HG03095 (cell line): ENCODE measurements at regions not wholly inside any gene's neighbourhood (a gene's known extent, or its start where the extent isn't known, plus 50 kb on each side); places are given as distances from the start of the nearest gene placed in this dataset.
"Not testable (repeated sequence)": the region's sequence is repeated elsewhere in the genome, so short reads cannot be mapped to it uniquely, and the experiment has no call there.

ENCODE experiments used
- ATAC-seq: cut with Tn5 transposase; IDR thresholded peaks from one replicate; pipeline ENCODE4 v1.9.1; 2021; ENCODE audit warnings: moderate library complexity; ENCODE audit not compliant: unreplicated experiment

GRCh38 chr9:81032831-81033230, 656.5 kb downstream of the TLE1 start:
- ATAC-seq, result no peak

- no peak for ATAC-seq
These were observed 657.2 kb downstream of the TLE1 start for GRCh38 chr9:81032030-81032572.

- no peak for ATAC-seq
These were observed 657.8 kb downstream of the TLE1 start for GRCh38 chr9:81031422-81032029.

GRCh38 chr9:81030027-81030426, 659.3 kb downstream of the TLE1 start:
- no peak for ATAC-seq

- ATAC-seq, result no peak
These were observed 660.8 kb downstream of the TLE1 start for GRCh38 chr9:81028504-81028903.

GRCh38 chr9:81022177-81022576, 667.2 kb downstream of the TLE1 start:
- no peak for ATAC-seq

GRCh38 chr9:81014945-81015344, 674.4 kb downstream of the TLE1 start:
- not testable (repeated sequence) for ATAC-seq

- not testable (repeated sequence) for ATAC-seq
These were observed 676.2 kb downstream of the TLE1 start for GRCh38 chr9:81013191-81013590.

- ATAC-seq, result no peak
These were observed 686.4 kb downstream of the TLE1 start for GRCh38 chr9:81002906-81003305.

- ATAC-seq, result no peak
These were observed 687.1 kb downstream of the TLE1 start for GRCh38 chr9:81002242-81002641.

- no peak for ATAC-seq
These were observed 693.6 kb downstream of the TLE1 start for GRCh38 chr9:80995759-80996158.

- ATAC-seq, result no peak
These were observed 694.5 kb downstream of the TLE1 start for GRCh38 chr9:80994892-80995291.

- not testable (repeated sequence) for ATAC-seq
These were observed 703.8 kb downstream of the TLE1 start for GRCh38 chr9:80985595-80985994.

- no peak for ATAC-seq
These were observed 712.9 kb downstream of the TLE1 start for GRCh38 chr9:80976403-80976802.

- ATAC-seq, result not testable (repeated sequence)
These were observed 719.0 kb downstream of the TLE1 start for GRCh38 chr9:80970377-80970776.

GRCh38 chr9:80968611-80969010, 720.7 kb downstream of the TLE1 start:
- ATAC-seq, result no peak

- ATAC-seq, result no peak
These were observed 724.4 kb downstream of the TLE1 start for GRCh38 chr9:80964914-80965313.

- ATAC-seq, result no peak
These were observed 725.0 kb downstream of the TLE1 start for GRCh38 chr9:80964374-80964773.

- ATAC-seq, result no peak
These were observed 731.5 kb downstream of the TLE1 start for GRCh38 chr9:80957801-80958200.

- ATAC-seq, result no peak
These were observed 734.8 kb downstream of the TLE1 start for GRCh38 chr9:80954521-80954920.

GRCh38 chr9:80952363-80952922, 736.9 kb downstream of the TLE1 start:
- no peak for ATAC-seq

- no peak for ATAC-seq
These were observed 737.7 kb downstream of the TLE1 start for GRCh38 chr9:80951675-80952074.

- ATAC-seq, result no peak
These were observed 740.5 kb downstream of the TLE1 start for GRCh38 chr9:80948876-80949275.
